Osteocyte (in vitro differentiated cells): ENCODE measurements at regions not wholly inside any gene's neighbourhood (a gene's known extent, or its start where the extent isn't known, plus 50 kb on each side); places are given as distances from the start of the nearest gene placed in this dataset.

ENCODE experiments used
- DNase-seq: peaks from one replicate; pipeline ENCODE4 v3.0.0; 2021; ENCODE audit warnings: mixed read lengths; ENCODE audit not compliant: unreplicated experiment; ENCODE audit errors: extremely low spot score
- H3K27ac Mint-ChIP-seq: one replicate; pipeline ENCODE4 v1.8.0; 2021; ENCODE audit warnings: mild to moderate bottlenecking, mixed read lengths; ENCODE audit not compliant: unreplicated experiment
- H3K27me3 Mint-ChIP-seq: one replicate; pipeline ENCODE4 v1.8.0; 2021; ENCODE audit warnings: mixed read lengths; ENCODE audit not compliant: unreplicated experiment
- H3K36me3 Mint-ChIP-seq: one replicate; pipeline ENCODE4 v1.8.0; 2021; ENCODE audit warnings: mixed read lengths; ENCODE audit not compliant: unreplicated experiment
- H3K4me1 Mint-ChIP-seq: one replicate; pipeline ENCODE4 v1.8.0; 2021; ENCODE audit warnings: mixed read lengths; ENCODE audit not compliant: unreplicated experiment
- H3K4me3 Mint-ChIP-seq: one replicate; pipeline ENCODE4 v1.8.0; 2021; ENCODE audit warnings: mild to moderate bottlenecking, moderate library complexity, mixed read lengths; ENCODE audit not compliant: unreplicated experiment
- H3K9me3 Mint-ChIP-seq: one replicate; pipeline ENCODE4 v1.8.0; 2021; ENCODE audit warnings: mixed read lengths; ENCODE audit not compliant: unreplicated experiment
- CTCF ChIP-seq: fragments of 200-600 bp; sonication (generic); IDR thresholded peaks from 2 replicates; pipeline ENCODE4 v1.5.0; 2021; ENCODE audit warnings: antibody characterized with exemption, mild to moderate bottlenecking, moderate library complexity

DNA sequence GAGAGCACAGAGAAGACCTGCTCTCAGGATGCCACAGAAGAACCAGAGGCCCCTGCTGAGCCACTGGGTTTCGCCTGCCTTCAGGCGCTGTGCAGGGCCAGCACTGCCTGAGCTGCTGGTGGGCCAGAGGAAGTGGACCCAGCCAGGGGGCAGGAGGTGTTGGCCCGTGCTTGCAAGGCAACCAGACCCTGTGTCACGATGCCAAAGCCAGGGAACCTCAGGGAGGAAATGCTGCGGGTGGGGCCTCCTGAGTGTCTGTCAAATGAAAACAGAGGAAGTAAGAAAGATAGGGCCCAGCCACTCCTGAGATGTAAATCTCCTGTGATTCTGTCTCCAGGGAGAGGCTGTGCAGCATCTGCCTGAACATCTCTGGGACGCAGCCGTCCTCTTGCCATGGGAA is 58.1 kb upstream of the ADORA2B start:
- Mint-ChIP-seq H3K4me3 (no peak overlapping the region), H3K4me1 (peaks cover 44% of the 10 kb centered on the region), H3K9me3 (no peaks in the 10 kb centered on the region), H3K27ac (peak overlapping the region; percentile 69), H3K36me3 (no peaks in the 10 kb centered on the region), H3K27me3 (no peaks in the 10 kb centered on the region)
- DNase-seq = no peak
- TF ChIP-seq CTCF = no peak

DNA sequence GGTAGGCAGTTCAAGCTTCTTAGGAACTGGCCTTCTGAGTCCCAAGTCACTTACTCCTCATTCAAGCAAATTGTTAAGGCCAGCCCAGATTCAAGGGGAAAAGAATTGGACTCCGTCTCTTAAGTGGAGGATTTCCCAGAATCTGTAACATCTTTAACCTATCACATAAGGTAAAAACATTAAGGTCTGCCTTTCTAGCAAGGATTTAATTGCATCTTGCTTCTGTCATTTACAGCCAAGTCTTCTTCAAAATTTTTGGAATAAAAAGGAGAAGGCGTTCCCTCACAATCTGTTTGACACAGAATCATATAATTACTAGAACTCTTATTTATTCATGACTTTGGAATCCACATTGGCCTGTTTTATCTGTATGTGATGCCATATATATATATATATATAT is 56.5 kb upstream of the ADORA2B start:
- Mint-ChIP-seq H3K4me3 (no peak overlapping the region), H3K27ac (no peak overlapping the region)
- TF ChIP-seq CTCF = no peak

DNA sequence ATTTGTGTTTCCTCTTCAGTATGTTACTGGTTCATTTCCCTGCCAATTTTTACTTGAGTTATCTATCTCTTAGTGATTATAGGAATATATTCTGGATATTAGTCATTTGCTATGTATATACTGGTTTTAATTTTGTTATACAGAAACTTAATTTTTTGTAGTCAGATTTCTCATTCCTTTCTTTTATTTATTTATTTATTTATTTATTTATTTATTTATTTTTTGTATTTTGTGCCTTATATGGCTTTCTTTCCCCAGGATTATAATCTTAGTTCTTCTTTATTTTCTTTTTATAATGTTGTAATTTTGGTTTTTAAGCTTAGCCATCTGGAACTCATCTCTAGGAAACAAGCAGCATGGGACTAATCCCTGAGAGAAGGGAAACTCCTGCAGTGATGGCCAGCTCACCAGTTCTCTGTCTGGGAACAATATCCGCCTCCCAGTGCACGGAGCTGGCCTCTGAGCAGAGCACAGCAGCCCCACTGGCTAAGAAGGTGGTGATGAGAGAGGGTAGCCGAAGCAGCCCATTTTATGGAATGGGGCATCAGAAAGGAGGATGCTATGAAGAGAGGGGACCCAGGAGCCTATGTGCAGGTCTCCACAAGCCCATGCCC is 54.5 kb upstream of the ADORA2B start:
- Mint-ChIP-seq H3K4me3 (no peak overlapping the region), H3K36me3 (no peaks in the 10 kb centered on the region), H3K4me1 (peaks cover 55% of the 10 kb centered on the region), H3K9me3 (no peaks in the 10 kb centered on the region), H3K27ac (peak overlapping the region; percentile 38), H3K27me3 (no peaks in the 10 kb centered on the region)
- no peak for DNase-seq
- no peak for TF ChIP-seq CTCF

More for the DNA sequence above, 56.5 kb upstream of the ADORA2B start:
- Mint-ChIP-seq H3K9me3 (no peaks in the 10 kb centered on the region), H3K36me3 (no peaks in the 10 kb centered on the region), H3K27me3 (no peaks in the 10 kb centered on the region), H3K4me1 (peaks cover 46% of the 10 kb centered on the region)
- no peak for DNase-seq

GRCh38 chr17:15891318-15891717 is 53.6 kb upstream of the ADORA2B start:
- Mint-ChIP-seq H3K36me3 (no peaks in the 10 kb centered on the region), H3K4me3 (no peak overlapping the region), H3K27me3 (no peaks in the 10 kb centered on the region), H3K27ac (peak overlapping the region; percentile 47), H3K9me3 (peaks cover 4% of the 10 kb centered on the region), H3K4me1 (peaks cover 49% of the 10 kb centered on the region)
- TF ChIP-seq CTCF = no peak
- no peak for DNase-seq

GRCh38 chr17:15892244-15892643 is 52.7 kb upstream of the ADORA2B start:
- H3K27me3 Mint-ChIP-seq = no peaks in the 10 kb centered on the region
- TF ChIP-seq CTCF = no peak
- no peak overlapping the region for H3K4me3 Mint-ChIP-seq
- H3K27ac Mint-ChIP-seq = peak overlapping the region; percentile 72
- no peaks in the 10 kb centered on the region for H3K36me3 Mint-ChIP-seq
- H3K4me1 Mint-ChIP-seq = peaks cover 45% of the 10 kb centered on the region
- H3K9me3 Mint-ChIP-seq = peaks cover 5% of the 10 kb centered on the region
- no peak for DNase-seq
